ENCODE measurements at regions not wholly inside any gene's neighbourhood (a gene's known extent, or its start where the extent isn't known, plus 50 kb on each side); places are given as distances from the start of the nearest gene placed in this dataset.

DNA sequence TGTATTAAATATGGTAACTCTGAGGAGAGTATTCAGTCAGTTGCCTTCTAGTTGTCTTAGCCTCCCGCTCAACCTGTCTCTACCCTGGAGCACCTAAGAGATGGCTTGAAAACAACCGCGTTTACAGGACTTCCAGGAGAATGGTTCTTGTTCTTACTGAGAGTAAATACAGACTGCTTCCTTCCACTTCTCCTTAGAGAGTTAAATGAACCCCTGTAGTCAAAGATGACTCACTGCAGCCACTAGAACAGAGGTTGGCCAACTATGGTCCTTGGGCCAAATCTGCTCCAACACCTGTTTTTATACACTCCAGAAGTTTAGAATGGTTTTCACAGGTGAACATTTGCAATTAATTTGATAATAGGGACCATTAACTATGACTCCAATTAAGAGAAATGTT lies 60.1 kb upstream of the ASB17 start:
- H3K9me3 ChIP-seq (ENCODE audit: control extremely low read depth in 1 of 3, control insufficient read depth in 2 of 3, insufficient read depth in 1 of 3, low read length in 2 of 3): no peaks in the 10 kb centered on the region
- no peak overlapping the region for H3K27ac ChIP-seq (ENCODE audit: low read length in 2 of 2)
- no peak overlapping the region for H3K27ac Mint-ChIP-seq
- no peak overlapping the region for H3K4me2 ChIP-seq (replicated peaks; ENCODE audit: low read depth, low read length, poor library complexity, severe bottlenecking)
- WGBS (ENCODE audit: insufficient coverage): no CpG with 5 or more reads among the region's 3 CpGs
- no peaks in the 10 kb centered on the region for H3K36me3 ChIP-seq (replicated peaks in 1 of 2; ENCODE audit: control extremely low read depth in 1 of 2, control insufficient read depth in 1 of 2, extremely low read depth in 1 of 2, insufficient read depth in 2 of 2, low read length in 1 of 2)
- no peaks in the 10 kb centered on the region for H3K79me2 ChIP-seq (ENCODE audit: control insufficient read depth, insufficient read depth, low read length)
- H3K4me1 Mint-ChIP-seq: no peaks in the 10 kb centered on the region
- no peaks in the 10 kb centered on the region for H3K27me3 Mint-ChIP-seq
- intact Hi-C loops (cut with micrococcal nuclease): loop anchor here (5.0 to 10.0 kb wide), 2 partner anchors 102 to 1540 kb away; no protein-coding TSS in a partner anchor
- peaks cover 0 to 10% (median 3%) of the 10 kb centered on the region in 4 experiments for H3K27me3 ChIP-seq (replicated peaks in 1 of 4; ENCODE audit: control extremely low read depth in 1 of 4, control insufficient read depth in 3 of 4, insufficient read depth in 4 of 4, low read length in 3 of 4)
- no peaks in the 10 kb centered on the region for H4K20me1 ChIP-seq (ENCODE audit: control insufficient read depth, insufficient read depth, low read length, poor library complexity, severe bottlenecking)
- DNase-seq (no peak), ATAC-seq (ENCODE audit: low read depth) (no peak)
- no peak overlapping the region for H3K4me3 ChIP-seq (ENCODE audit: control extremely low read depth in 1 of 5, extremely low read depth in 1 of 5, insufficient read depth in 1 of 5, low read depth in 2 of 5, low read length in 4 of 5)
- H3K9ac ChIP-seq (ENCODE audit: low read length): no peak overlapping the region
- CTCF ChIA-PET: interaction anchor here (0.7 to 3.6 kb wide), 8 partner anchors 10 to 1152 kb away, joined by 3 to 20 read pairs (median 4); no protein-coding TSS in a partner anchor
- no peaks in the 10 kb centered on the region for H3K4me1 ChIP-seq (ENCODE audit: control insufficient read depth in 2 of 2, insufficient read depth in 2 of 2, low read length in 2 of 2)
- no peaks in the 10 kb centered on the region for H3K9me3 Mint-ChIP-seq (ENCODE audit: insufficient read depth)
- TF ChIP-seq EZH2 (IDR thresholded peaks at IDR 0.05; ENCODE audit: borderline replicate concordance, insufficient read depth, low read depth, low read length, poor library complexity, severe bottlenecking): no peak
- TF ChIP-seq, protein P1, sequence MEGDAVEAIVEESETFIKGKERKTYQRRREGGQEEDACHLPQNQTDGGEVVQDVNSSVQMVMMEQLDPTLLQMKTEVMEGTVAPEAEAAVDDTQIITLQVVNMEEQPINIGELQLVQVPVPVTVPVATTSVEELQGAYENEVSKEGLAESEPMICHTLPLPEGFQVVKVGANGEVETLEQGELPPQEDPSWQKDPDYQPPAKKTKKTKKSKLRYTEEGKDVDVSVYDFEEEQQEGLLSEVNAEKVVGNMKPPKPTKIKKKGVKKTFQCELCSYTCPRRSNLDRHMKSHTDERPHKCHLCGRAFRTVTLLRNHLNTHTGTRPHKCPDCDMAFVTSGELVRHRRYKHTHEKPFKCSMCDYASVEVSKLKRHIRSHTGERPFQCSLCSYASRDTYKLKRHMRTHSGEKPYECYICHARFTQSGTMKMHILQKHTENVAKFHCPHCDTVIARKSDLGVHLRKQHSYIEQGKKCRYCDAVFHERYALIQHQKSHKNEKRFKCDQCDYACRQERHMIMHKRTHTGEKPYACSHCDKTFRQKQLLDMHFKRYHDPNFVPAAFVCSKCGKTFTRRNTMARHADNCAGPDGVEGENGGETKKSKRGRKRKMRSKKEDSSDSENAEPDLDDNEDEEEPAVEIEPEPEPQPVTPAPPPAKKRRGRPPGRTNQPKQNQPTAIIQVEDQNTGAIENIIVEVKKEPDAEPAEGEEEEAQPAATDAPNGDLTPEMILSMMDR (IDR thresholded peaks at IDR 0.05): no peak
- no peak overlapping the region for H2AFZ ChIP-seq (ENCODE audit: insufficient read depth, low read depth, low read length, poor library complexity, severe bottlenecking)
- H3K4me3 Mint-ChIP-seq: no peak overlapping the region
- POLR2A ChIA-PET: no interaction called here

DNA sequence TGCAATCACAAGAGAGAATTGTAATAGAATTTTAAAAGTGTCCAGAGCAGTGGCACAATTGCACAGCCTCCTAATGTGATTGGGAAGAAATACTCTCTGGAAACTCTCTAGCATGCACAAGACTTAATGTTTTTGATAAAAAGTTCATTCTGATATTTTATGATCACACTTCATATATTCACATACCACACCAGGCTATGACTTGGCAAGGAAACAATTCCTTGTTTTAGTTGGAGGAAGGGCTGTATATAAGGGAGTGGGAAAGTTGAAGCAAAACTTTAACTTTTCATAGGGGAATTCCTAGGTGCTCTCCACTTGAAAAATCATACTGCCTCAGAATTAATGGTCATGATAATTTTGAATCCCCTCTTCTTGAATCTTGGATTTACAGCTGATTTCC lies 61.5 kb upstream of the ASB17 start:
- Histone ChIP-seq H4K20me1 (ENCODE audit: control insufficient read depth, insufficient read depth, low read length, poor library complexity, severe bottlenecking) (no peaks in the 10 kb centered on the region), H3K4me2 (replicated peaks; ENCODE audit: low read depth, low read length, poor library complexity, severe bottlenecking) (no peak overlapping the region), H3K79me2 (ENCODE audit: control insufficient read depth, insufficient read depth, low read length) (no peaks in the 10 kb centered on the region), H3K4me1 (ENCODE audit: control insufficient read depth in 2 of 2, insufficient read depth in 2 of 2, low read length in 2 of 2) (no peaks in the 10 kb centered on the region), H2AFZ (ENCODE audit: insufficient read depth, low read depth, low read length, poor library complexity, severe bottlenecking) (no peak overlapping the region), H3K4me3 (ENCODE audit: control extremely low read depth in 1 of 5, extremely low read depth in 1 of 5, insufficient read depth in 1 of 5, low read depth in 2 of 5, low read length in 4 of 5) (no peak overlapping the region), H3K27ac (ENCODE audit: low read length in 2 of 2) (no peak overlapping the region), H3K36me3 (replicated peaks in 1 of 2; ENCODE audit: control extremely low read depth in 1 of 2, control insufficient read depth in 1 of 2, extremely low read depth in 1 of 2, insufficient read depth in 2 of 2, low read length in 1 of 2) (no peaks in the 10 kb centered on the region), H3K9me3 (ENCODE audit: control extremely low read depth in 1 of 3, control insufficient read depth in 2 of 3, insufficient read depth in 1 of 3, low read length in 2 of 3) (no peaks in the 10 kb centered on the region), H3K27me3 (replicated peaks in 1 of 4; ENCODE audit: control extremely low read depth in 1 of 4, control insufficient read depth in 3 of 4, insufficient read depth in 4 of 4, low read length in 3 of 4) (peaks cover 0 to 7% (median 3%) of the 10 kb centered on the region in 4 experiments), H3K9ac (ENCODE audit: low read length) (no peak overlapping the region)
- H3K9me3 Mint-ChIP-seq (ENCODE audit: insufficient read depth): no peaks in the 10 kb centered on the region
- ATAC-seq (ENCODE audit: low read depth): no peak
- TF ChIP-seq EZH2 (IDR thresholded peaks at IDR 0.05; ENCODE audit: borderline replicate concordance, insufficient read depth, low read depth, low read length, poor library complexity, severe bottlenecking): no peak
- TF ChIP-seq, protein P1 (IDR thresholded peaks at IDR 0.05): no peak
- H3K4me3 Mint-ChIP-seq: no peak overlapping the region
- intact Hi-C loops (cut with micrococcal nuclease): loop anchor here (5.0 to 10.0 kb wide), 2 partner anchors 101 to 1539 kb away; no protein-coding TSS in a partner anchor
- no peak overlapping the region for H3K27ac Mint-ChIP-seq
- DNase-seq: no peak
- POLR2A ChIA-PET: no interaction called here
- CTCF ChIA-PET: no interaction called here
- H3K4me1 Mint-ChIP-seq: no peaks in the 10 kb centered on the region
- no peaks in the 10 kb centered on the region for H3K27me3 Mint-ChIP-seq
